ENCODE measurements at regions not wholly inside any gene's neighbourhood (a gene's known extent, or its start where the extent isn't known, plus 50 kb on each side); places are given as distances from the start of the nearest gene placed in this dataset.

DNA sequence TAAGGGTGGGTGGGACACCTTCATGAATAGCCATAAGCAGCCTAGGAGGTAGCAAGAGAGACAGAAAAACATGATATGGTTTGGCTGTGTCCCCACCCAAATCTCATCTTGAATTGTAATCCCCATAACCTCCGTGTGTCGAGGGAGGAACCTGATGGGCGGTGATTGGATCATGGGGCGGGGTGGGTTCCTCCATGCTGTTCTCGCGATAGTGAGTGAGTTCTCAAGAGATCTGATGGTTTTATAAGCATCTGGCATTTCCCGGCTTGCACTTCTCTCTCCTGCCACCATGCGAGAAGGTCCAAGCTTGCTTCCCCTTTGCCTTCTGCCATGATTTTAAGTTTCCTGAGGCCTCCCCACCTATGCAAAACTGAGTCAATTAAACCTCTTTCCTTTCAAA lies 259.1 kb upstream of the ERCC4 start:
- no peak for DNase-seq

DNA sequence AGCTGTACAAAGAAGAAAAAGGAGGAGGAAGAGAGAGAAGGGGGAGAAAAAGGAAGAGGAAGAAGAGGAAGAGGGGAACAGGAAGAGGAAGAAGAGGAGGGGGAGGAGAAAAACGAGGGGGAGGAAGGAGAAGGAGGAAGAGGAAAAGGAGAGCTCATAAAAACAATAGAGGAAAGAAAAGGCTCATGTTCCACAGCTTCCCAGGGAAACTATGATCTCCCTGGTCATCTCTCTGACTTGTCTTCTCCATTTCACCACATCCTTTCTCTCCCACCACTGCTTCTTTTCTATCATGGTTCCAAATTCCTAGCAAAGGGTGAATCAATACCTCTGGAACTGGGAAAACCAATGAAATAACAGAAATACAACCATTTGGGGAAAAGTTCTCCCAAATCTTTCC lies 254.1 kb upstream of the ERCC4 start:
- ATAC-seq (no peak), DNase-seq (no peak)
- H3K9me2 ChIP-seq (replicated peaks; ENCODE audit: low read length), result no peaks in the 10 kb centered on the region
- no peaks in the 10 kb centered on the region for H3F3A ChIP-seq (ENCODE audit: low read length, unreplicated experiment)
- no peak overlapping the region for H3K4me3 ChIP-seq (ENCODE audit: low read length)
- H4K20me1 ChIP-seq (ENCODE audit: low read length), result no peaks in the 10 kb centered on the region
- ChIA-PET POLR2A (ENCODE audit: unreplicated experiment) (no interaction called here), CTCF (no interaction called here)
- H3K27ac ChIP-seq (ENCODE audit: low read length), result no peak overlapping the region
- TF ChIP-seq EZH2 (IDR thresholded peaks at IDR 0.05; ENCODE audit: low read length, unreplicated experiment), result no peak
- TF ChIP-seq, protein P1, sequence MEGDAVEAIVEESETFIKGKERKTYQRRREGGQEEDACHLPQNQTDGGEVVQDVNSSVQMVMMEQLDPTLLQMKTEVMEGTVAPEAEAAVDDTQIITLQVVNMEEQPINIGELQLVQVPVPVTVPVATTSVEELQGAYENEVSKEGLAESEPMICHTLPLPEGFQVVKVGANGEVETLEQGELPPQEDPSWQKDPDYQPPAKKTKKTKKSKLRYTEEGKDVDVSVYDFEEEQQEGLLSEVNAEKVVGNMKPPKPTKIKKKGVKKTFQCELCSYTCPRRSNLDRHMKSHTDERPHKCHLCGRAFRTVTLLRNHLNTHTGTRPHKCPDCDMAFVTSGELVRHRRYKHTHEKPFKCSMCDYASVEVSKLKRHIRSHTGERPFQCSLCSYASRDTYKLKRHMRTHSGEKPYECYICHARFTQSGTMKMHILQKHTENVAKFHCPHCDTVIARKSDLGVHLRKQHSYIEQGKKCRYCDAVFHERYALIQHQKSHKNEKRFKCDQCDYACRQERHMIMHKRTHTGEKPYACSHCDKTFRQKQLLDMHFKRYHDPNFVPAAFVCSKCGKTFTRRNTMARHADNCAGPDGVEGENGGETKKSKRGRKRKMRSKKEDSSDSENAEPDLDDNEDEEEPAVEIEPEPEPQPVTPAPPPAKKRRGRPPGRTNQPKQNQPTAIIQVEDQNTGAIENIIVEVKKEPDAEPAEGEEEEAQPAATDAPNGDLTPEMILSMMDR (conservative IDR thresholded peaks at IDR 0.05; ENCODE audit: low read depth, low read length), result no peak
- no peak for TF ChIP-seq EZH2phosphoT487 (IDR thresholded peaks at IDR 0.05; ENCODE audit: borderline replicate concordance, low read length)
- H3K9ac ChIP-seq (ENCODE audit: low read length), result no peak overlapping the region
- H2AFZ ChIP-seq (ENCODE audit: low read length), result no peak overlapping the region
- H3K79me2 ChIP-seq (ENCODE audit: low read length), result no peaks in the 10 kb centered on the region
- no peaks in the 10 kb centered on the region for H3K4me1 ChIP-seq (ENCODE audit: insufficient read depth, low read length)
- intact Hi-C loops (cut with micrococcal nuclease), result no loop called here
- H3K9me3 ChIP-seq (ENCODE audit: low read length), result no peaks in the 10 kb centered on the region
- BruUV-seq (replicated peaks), result no TSS peak
- no peaks in the 10 kb centered on the region for H3K27me3 ChIP-seq (ENCODE audit: low read length)
- no peaks in the 10 kb centered on the region for H3K36me3 ChIP-seq (ENCODE audit: low read depth, low read length)
- H3K4me2 ChIP-seq (ENCODE audit: low read length), result no peak overlapping the region

More for the DNA sequence above, 259.1 kb upstream of the ERCC4 start:
- intact Hi-C loops (cut with micrococcal nuclease), result no loop called here
- H3K9me2 ChIP-seq (replicated peaks; ENCODE audit: low read length), result no peaks in the 10 kb centered on the region
- H3K36me3 ChIP-seq (ENCODE audit: low read depth, low read length), result no peaks in the 10 kb centered on the region
- H3K27ac ChIP-seq (ENCODE audit: low read length), result no peak overlapping the region
- H3K4me3 ChIP-seq (ENCODE audit: low read length), result no peak overlapping the region
- ATAC-seq, result no peak
- no peaks in the 10 kb centered on the region for H3F3A ChIP-seq (ENCODE audit: low read length, unreplicated experiment)
- no peaks in the 10 kb centered on the region for H4K20me1 ChIP-seq (ENCODE audit: low read length)
- no TSS peak for BruUV-seq (replicated peaks)
- H3K4me2 ChIP-seq (ENCODE audit: low read length), result no peak overlapping the region
- CTCF ChIA-PET, result no interaction called here
- no peaks in the 10 kb centered on the region for H3K4me1 ChIP-seq (ENCODE audit: insufficient read depth, low read length)
- H3K27me3 ChIP-seq (ENCODE audit: low read length), result no peaks in the 10 kb centered on the region
- POLR2A ChIA-PET (ENCODE audit: unreplicated experiment), result no interaction called here
- TF ChIP-seq EZH2phosphoT487 (IDR thresholded peaks at IDR 0.05; ENCODE audit: borderline replicate concordance, low read length), result no peak
- TF ChIP-seq, protein P1 (conservative IDR thresholded peaks at IDR 0.05; ENCODE audit: low read depth, low read length), result no peak
- no peak for TF ChIP-seq EZH2 (IDR thresholded peaks at IDR 0.05; ENCODE audit: low read length, unreplicated experiment)
- H3K79me2 ChIP-seq (ENCODE audit: low read length), result no peaks in the 10 kb centered on the region
- no peaks in the 10 kb centered on the region for H3K9me3 ChIP-seq (ENCODE audit: low read length)
- no peak overlapping the region for H3K9ac ChIP-seq (ENCODE audit: low read length)
- no peak overlapping the region for H2AFZ ChIP-seq (ENCODE audit: low read length)

DNA sequence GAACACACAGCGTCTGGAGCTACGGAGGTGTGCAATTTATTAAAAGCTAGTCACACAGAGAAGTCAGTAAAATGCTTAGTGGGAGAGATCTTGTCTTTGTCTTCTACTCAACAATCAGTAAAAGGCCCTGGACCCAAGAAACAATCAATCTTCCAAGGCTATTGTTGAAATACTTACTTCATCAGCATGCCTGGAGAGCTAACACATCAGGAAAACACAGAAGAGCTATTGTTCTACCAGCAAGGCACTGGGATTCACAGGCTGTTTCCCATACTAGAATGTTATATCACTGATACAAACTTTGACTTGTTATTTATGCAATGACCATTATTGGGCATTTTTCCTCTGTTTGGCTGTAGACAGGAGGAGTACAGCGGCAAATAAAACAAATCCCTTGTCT lies 247.8 kb upstream of the ERCC4 start:
- no peaks in the 10 kb centered on the region for H3K27me3 ChIP-seq (ENCODE audit: low read length)
- CTCF ChIA-PET, result no interaction called here
- H3K9me2 ChIP-seq (replicated peaks; ENCODE audit: low read length), result no peaks in the 10 kb centered on the region
- H3F3A ChIP-seq (ENCODE audit: low read length, unreplicated experiment), result no peaks in the 10 kb centered on the region
- H2AFZ ChIP-seq (ENCODE audit: low read length), result no peak overlapping the region
- no peaks in the 10 kb centered on the region for H3K36me3 ChIP-seq (ENCODE audit: low read depth, low read length)
- DNase-seq (no peak), ATAC-seq (no peak)
- no peak overlapping the region for H3K4me3 ChIP-seq (ENCODE audit: low read length)
- no peak overlapping the region for H3K4me2 ChIP-seq (ENCODE audit: low read length)
- no peak overlapping the region for H3K9ac ChIP-seq (ENCODE audit: low read length)
- H3K79me2 ChIP-seq (ENCODE audit: low read length), result no peaks in the 10 kb centered on the region
- POLR2A ChIA-PET (ENCODE audit: unreplicated experiment), result no interaction called here
- TF ChIP-seq EZH2 (IDR thresholded peaks at IDR 0.05; ENCODE audit: low read length, unreplicated experiment), result no peak
- no peak for TF ChIP-seq EZH2phosphoT487 (IDR thresholded peaks at IDR 0.05; ENCODE audit: borderline replicate concordance, low read length)
- TF ChIP-seq, protein P1 (conservative IDR thresholded peaks at IDR 0.05; ENCODE audit: low read depth, low read length), result no peak
- H3K4me1 ChIP-seq (ENCODE audit: insufficient read depth, low read length), result no peaks in the 10 kb centered on the region
- H3K9me3 ChIP-seq (ENCODE audit: low read length), result no peaks in the 10 kb centered on the region
- intact Hi-C loops (cut with micrococcal nuclease), result no loop called here
- H3K27ac ChIP-seq (ENCODE audit: low read length), result no peak overlapping the region
- BruUV-seq (replicated peaks), result no TSS peak
- H4K20me1 ChIP-seq (ENCODE audit: low read length), result no peaks in the 10 kb centered on the region

All from PC-3 (cell line).